DMS 273 (cell line): ENCODE measurements at regions not wholly inside any gene's neighbourhood (a gene's known extent, or its start where the extent isn't known, plus 50 kb on each side); places are given as distances from the start of the nearest gene placed in this dataset.
A peak's percentile ranks its signal among the peaks of the same experiment; 100 is the strongest.
"Not testable (repeated sequence)": the region's sequence is repeated elsewhere in the genome, so short reads cannot be mapped to it uniquely, and the experiment has no call there.

Experiments used
- DNase-seq: peaks from one replicate; lab custom pipeline; 2025; ENCODE audit not compliant: unreplicated experiment; lab: John Stamatoyannopoulos, UW

DNA sequence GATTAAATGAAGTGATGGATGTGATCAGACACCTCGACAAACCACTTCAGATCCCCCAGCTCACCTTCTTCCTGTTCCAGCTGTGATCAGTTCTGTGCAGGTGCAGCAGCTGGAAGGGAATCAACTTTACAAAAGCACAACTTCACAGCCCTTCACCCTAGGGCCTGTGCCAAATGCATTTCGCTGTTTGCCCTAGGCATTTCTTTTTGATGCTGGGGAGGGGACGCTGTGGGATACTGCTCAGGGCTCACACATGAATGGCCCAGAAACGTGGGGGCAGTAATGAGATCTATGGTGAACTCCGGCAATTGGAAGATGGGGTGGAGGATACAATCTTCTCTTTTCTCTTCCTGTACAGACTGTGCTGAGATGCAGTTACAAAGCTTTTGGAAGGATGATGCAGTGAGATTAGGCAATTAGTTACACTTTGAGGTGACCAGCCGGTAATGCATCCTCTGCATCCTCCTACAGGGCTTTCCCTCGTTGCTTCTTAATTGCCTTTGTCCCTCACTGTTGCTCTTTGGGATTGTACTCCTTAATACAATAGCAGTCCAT, 215.1 kb upstream of the PITX2 start:
- no peak for DNase-seq

- no peak for DNase-seq
These were observed 217.4 kb upstream of the PITX2 start for GRCh38 chr4:110840221-110840654.

DNA sequence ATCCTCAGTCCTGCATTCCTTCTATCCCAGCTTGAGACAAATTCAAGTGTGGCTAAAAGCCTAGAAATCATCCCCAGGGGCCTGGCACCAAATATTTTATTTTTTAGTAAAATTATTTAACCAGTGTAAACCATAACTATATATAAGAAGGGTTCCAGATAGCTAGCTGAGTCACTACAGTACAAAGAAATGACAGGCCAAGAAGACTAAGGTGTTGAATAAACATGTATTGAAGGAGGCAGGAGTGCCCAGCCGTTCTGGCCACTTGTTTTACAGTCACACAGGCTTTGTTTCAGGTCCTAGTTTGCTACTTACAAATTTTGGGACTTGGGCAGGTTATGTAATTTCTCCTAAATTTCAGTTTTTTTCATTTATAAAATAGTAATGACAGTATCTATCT, 225.9 kb upstream of the PITX2 start:
- no peak for DNase-seq

DNA sequence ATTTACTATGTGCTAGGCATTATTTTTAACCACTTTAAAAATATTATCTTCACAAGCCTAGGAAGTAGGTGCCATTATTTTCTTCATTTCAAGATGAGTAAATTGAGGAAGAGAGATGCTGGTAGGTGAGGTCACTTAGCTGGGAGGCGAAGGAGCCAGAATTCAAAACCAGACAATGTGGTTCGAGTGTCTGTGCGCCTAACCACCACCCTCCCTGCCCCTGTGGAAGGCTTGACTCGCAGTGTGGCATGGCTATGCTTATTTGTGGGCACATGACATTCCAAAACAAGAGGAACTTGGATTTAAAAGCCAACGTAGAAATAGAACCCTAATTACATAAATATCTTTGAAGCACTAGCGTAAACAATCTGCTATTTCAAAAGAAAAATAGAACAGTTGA, 226.6 kb upstream of the PITX2 start:
- no peak for DNase-seq

- DNase-seq = no peak
These were observed 227.9 kb upstream of the PITX2 start for GRCh38 chr4:110850461-110851442.

DNA sequence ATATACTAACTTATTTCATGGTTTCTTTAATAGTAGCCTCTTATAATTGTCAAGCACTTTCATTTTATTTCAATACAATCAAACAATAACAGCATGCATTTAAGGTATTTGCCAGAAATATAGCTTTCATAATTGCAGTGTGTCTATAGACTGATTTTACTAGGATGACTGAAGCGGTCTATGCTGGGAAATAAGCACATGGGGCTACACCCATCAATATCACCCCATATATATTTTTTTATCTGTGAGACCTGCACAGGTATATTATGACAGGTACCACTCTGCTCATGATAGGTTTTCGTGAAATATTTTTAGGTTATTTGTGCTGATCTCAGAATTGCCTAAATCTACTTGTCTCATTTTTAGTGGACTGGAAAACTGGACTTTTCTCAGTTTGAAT, 229.1 kb upstream of the PITX2 start:
- DNase-seq = no peak

- DNase-seq = no peak
These were observed 229.9 kb upstream of the PITX2 start for GRCh38 chr4:110852793-110853192.

DNA sequence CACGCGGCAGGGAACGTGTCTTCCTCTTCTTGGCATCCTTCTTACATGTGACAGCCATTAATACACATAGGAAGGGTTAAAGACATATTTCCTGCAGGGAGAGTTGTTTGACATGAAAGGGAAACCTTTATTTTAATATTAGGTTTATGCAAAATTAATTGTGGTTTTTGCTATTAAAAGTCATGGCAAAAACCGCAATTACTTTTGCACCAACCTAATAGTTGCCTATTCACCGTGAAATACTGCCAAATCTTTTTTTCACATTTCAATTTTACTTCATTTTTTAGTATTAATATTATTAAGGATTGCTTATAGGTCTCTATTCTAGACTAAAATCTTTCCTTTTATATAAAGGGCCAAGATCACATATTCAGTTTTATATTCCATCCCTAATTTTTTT, 230.4 kb upstream of the PITX2 start:
- DNase-seq = no peak

DNA sequence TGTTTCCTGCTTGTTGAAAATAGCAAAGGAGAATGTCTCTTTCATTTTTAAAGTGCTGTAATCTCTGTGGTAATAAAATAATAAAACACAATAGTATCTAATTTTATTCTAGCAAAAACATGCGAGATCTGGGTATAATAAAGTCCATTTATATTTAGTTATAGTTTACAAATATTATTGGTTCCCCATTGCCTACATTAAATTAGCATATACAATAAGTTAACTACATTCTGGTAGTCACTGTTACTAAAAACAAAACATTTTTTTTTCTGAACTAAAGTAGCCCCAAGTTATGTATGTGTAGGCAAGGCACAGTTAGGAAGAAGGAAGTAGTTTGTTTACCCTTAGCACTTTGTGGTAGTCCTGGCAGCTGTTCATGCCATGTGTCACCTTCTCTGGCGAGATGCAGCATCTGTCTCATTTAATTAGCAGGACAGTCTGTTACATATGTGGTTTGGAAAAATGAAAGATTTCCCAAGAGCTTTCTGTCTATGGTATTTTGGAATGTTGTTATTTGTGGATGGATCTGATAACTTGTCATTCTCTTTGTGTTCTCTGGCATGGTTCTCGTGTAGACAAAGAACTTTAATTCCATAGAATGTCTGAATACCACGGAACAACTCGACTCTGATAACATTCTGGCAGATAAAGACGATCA, 231.3 kb upstream of the PITX2 start:
- peak; percentile 30 for DNase-seq

- no peak for DNase-seq
These were observed 237.2 kb upstream of the PITX2 start for GRCh38 chr4:110860125-110860524.

DNA sequence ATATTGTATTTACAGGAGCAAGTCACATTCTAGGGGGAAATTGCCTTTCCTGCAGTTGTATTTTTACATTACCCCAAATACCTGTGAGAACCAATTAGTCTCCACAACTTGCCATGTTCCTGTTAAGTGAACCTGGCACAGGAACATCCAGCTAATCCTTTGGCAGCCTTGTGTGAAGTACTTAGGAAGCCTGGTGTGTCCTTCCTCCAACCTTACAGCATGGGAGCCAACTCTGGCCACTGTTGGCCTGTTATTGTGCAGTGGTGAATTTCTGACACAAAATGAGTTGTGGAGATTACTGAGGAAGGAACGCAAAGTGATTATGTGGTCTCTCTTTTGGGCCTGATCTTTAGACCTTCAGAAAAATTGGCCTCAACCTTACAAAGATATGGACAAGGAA, 238.0 kb upstream of the PITX2 start:
- no peak for DNase-seq

- no peak for DNase-seq
These were observed 242.9 kb upstream of the PITX2 start for GRCh38 chr4:110865611-110866259.

DNA sequence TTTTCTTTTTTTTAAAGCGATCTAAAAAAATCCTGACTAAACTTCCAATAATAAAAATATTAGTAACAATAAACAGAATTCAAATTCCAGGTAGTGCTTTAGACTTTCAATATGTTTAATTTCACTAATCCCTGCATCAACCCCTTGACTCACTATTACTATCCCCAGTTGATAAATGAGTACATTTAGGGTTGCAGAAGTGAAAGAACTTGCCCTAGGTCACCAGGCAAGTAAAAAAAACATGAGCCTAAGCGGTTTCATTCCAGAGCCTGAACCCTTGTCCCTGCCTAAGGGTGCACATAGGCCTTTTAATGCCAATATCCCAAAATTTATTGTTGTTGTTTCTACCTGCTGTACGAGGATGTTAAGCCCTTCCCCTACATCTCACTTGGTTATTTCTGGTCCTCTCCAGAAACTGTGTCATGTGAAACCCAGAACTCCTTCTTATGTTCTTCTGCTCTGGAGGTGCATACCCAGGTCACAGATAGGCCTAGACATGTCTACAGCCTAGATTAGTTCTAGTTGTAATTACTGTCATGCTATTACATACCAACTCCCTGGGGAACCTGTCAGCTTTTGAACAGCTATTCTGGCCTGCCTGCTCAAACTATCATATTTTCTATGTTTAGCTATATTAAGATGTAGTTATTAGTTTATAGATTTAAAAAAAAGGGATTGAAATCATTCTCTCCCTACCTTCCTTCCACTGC, 244.5 kb upstream of the PITX2 start:
- DNase-seq = no peak

DNA sequence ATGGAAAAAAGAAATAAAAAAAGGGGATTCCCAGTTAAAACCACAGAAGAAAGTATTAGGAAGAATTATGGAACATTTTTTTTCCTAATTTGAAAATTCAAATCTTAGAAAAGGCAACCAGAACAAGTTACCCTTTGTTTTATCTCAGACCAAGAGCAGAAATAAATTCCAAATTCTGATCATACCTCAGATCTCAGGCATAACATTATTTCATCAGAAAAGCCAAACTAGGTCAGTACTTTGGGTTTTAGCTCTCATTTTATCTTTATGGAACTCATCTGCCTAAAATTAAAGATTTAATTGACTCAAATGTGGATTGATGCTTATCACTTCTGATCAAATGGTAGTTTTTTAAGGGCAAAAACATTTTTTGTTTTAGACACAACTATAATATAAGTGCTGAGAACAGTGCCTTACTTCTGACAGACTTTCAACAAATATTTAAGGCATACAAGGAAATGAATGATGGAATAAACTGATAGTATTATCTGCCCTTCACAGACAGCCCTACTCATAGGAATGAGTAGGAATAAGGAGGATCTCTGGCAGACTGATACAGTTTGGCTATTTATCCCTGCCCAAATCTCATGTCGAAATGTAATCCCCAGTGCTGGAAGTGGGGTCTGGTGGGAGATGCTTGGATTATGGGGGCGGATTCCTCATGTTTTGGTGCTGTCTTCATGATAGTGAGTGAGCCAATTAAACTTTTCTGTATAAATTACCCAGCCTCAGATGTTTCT, 245.3 kb upstream of the PITX2 start:
- no peak for DNase-seq

GRCh38 chr4:110869114-110869513, 246.2 kb upstream of the PITX2 start:
- DNase-seq = no peak

DNA sequence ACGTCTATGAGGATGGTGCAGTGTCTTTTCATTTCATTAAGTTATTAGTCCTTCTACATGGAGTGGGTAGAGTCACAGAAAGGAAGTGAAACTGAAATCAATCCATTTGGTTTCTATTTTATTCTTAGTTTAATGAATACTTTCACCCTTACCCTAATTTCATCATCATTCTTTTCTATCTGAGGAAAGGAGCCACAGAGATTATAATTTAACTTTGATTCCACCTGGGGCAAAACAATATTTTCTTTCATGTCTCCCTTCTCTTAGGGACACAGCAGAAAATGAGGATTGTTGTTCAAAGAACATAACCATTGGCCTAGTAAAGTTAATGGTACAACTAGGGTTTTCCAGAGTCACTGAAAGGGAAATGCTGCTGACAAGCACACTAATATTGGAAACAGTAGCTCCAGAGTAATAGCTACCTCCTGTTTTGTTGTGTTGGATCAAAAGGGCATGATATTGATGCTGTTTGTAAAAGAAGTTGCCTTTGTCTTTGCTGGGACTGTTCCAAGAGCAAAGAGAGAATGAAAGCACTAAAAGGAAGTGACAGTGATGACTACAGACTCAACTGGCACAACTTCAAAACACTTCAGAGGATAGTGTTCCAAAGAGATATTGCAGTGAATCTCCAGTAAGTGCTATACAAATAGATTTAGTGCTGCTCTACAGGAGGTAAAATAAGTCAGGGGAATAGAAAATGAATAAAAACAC, 247.1 kb upstream of the PITX2 start:
- DNase-seq = no peak

DNA sequence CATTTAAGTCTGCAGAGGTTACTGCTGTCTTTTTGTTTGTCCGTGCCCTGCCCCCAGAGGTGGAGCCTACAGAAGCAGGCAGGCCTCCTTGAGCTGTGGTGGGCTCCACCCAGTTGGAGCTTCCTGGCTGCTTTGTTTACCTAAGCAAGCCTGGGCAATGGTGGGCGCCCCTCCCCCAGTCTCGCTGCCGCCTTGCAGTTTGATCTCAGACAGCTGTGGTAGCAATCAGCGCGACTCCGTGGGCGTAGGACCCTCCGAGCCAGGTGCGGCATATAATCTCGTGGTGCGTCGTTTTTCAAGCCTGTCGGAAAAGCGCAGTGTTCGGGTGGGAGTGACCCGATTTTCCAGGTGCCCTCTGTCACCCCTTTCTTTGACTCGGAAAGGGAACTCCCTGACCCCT, 253.3 kb upstream of the PITX2 start:
- not testable (repeated sequence) for DNase-seq

DNA sequence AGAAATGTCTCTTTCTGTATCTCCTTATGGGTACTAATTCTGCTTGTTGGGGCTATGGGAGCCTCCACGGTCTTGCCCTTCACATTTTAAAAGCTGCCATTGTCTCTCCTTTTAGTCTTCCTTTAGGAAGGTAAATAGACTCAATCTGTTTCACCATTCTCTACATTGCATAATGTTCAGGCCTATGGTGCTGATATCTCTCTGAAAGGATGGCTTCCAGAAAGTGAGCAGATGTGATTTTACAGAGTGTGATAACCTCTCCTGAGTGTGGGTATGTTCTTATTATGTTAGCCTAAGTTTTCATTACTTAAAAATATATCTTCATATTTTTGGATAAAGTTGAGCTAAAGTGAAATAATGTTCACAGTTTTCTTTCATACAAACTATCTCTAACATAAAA, 254.0 kb upstream of the PITX2 start:
- DNase-seq = no peak

DNA sequence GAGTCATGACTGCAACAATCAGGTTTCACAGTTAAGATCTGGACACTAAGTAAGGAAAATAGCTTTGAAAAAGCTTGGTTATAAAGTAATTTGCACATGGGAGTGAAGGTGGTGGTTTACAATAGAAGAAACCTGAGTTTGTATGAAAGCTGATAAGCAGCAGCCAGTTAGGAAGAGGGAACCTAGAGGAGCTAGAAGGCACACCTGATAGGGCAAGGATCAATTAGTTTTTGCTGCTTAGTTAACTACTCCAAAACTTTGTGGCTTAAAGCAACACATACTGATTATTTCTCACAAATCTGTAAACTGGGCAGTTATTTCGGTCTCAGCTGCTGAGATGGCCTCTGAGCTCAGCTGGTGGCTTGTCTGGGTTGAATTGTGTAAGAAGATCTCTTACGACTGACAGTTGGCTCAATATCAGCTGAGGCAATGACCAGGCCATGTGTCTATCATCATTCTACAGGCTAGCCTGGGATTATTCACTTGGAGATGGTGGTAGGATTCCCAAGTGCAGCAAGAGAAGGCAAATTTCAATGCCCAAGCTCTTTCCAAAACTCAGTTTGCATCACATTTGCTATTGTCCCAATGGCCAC, 255.0 kb upstream of the PITX2 start:
- DNase-seq = no peak
